ENCODE measurements at regions not wholly inside any gene's neighbourhood (a gene's known extent, or its start where the extent isn't known, plus 50 kb on each side); places are given as distances from the start of the nearest gene placed in this dataset.

GRCh38 chr5:2896371-2897275 is 145.1 kb upstream of the IRX2 start:
- no peaks in the 10 kb centered on the region for H3K36me3 ChIP-seq (replicated peaks)
- DNase-seq = no peak
- no peak overlapping the region for H3K4me3 ChIP-seq (ENCODE audit: low read depth, low read length)
- no peak for TF ChIP-seq CTCF (IDR thresholded peaks at IDR 0.05; ENCODE audit: low read depth, low read length, missing control alignments)
- no peaks in the 10 kb centered on the region for H3K27me3 ChIP-seq (replicated peaks)
- H3K27ac ChIP-seq = no peak overlapping the region
- in situ Hi-C loops (cut with HindIII; ENCODE audit: low pct_ligation_motif_present, low sequenced_read_pairs) = no loop called here

GRCh38 chr5:2895876-2896275 is 144.4 kb upstream of the IRX2 start:
- no peaks in the 10 kb centered on the region for H3K36me3 ChIP-seq (replicated peaks)
- in situ Hi-C loops (cut with HindIII; ENCODE audit: low pct_ligation_motif_present, low sequenced_read_pairs) = no loop called here
- H3K27ac ChIP-seq = no peak overlapping the region
- TF ChIP-seq CTCF (IDR thresholded peaks at IDR 0.05; ENCODE audit: low read depth, low read length, missing control alignments) = no peak
- H3K27me3 ChIP-seq (replicated peaks) = no peaks in the 10 kb centered on the region
- no peak overlapping the region for H3K4me3 ChIP-seq (ENCODE audit: low read depth, low read length)
- DNase-seq = no peak

GRCh38 chr5:2895196-2895595 is 143.7 kb upstream of the IRX2 start:
- in situ Hi-C loops (cut with HindIII; ENCODE audit: low pct_ligation_motif_present, low sequenced_read_pairs) = no loop called here
- no peak for DNase-seq
- no peaks in the 10 kb centered on the region for H3K36me3 ChIP-seq (replicated peaks)
- no peak overlapping the region for H3K4me3 ChIP-seq (ENCODE audit: low read depth, low read length)
- H3K27me3 ChIP-seq (replicated peaks) = no peaks in the 10 kb centered on the region
- TF ChIP-seq CTCF (IDR thresholded peaks at IDR 0.05; ENCODE audit: low read depth, low read length, missing control alignments) = no peak
- no peak overlapping the region for H3K27ac ChIP-seq

GRCh38 chr5:2894736-2895135 is 143.3 kb upstream of the IRX2 start:
- Histone ChIP-seq H3K27me3 (replicated peaks) (no peaks in the 10 kb centered on the region), H3K36me3 (replicated peaks) (no peaks in the 10 kb centered on the region), H3K27ac (no peak overlapping the region), H3K4me3 (ENCODE audit: low read depth, low read length) (no peak overlapping the region)
- in situ Hi-C loops (cut with HindIII; ENCODE audit: low pct_ligation_motif_present, low sequenced_read_pairs) = no loop called here
- no peak for TF ChIP-seq CTCF (IDR thresholded peaks at IDR 0.05; ENCODE audit: low read depth, low read length, missing control alignments)
- DNase-seq = no peak

GRCh38 chr5:2894316-2894715 is 142.8 kb upstream of the IRX2 start:
- no peak for TF ChIP-seq CTCF (IDR thresholded peaks at IDR 0.05; ENCODE audit: low read depth, low read length, missing control alignments)
- no peaks in the 10 kb centered on the region for H3K27me3 ChIP-seq (replicated peaks)
- H3K27ac ChIP-seq = no peak overlapping the region
- no peaks in the 10 kb centered on the region for H3K36me3 ChIP-seq (replicated peaks)
- in situ Hi-C loops (cut with HindIII; ENCODE audit: low pct_ligation_motif_present, low sequenced_read_pairs) = no loop called here
- no peak for DNase-seq
- no peak overlapping the region for H3K4me3 ChIP-seq (ENCODE audit: low read depth, low read length)
